COLO829 (cell line): ENCODE measurements at regions not wholly inside any gene's neighbourhood (a gene's known extent, or its start where the extent isn't known, plus 50 kb on each side); places are given as distances from the start of the nearest gene placed in this dataset.
A peak's percentile ranks its signal among the peaks of the same experiment; 100 is the strongest.
"Not testable (repeated sequence)": the region's sequence is repeated elsewhere in the genome, so short reads cannot be mapped to it uniquely, and the experiment has no call there.

Source experiments
- DNase-seq: peaks from one replicate; pipeline ENCODE4 v3.0.0; 2012; ENCODE audit warnings: low spot score

DNA sequence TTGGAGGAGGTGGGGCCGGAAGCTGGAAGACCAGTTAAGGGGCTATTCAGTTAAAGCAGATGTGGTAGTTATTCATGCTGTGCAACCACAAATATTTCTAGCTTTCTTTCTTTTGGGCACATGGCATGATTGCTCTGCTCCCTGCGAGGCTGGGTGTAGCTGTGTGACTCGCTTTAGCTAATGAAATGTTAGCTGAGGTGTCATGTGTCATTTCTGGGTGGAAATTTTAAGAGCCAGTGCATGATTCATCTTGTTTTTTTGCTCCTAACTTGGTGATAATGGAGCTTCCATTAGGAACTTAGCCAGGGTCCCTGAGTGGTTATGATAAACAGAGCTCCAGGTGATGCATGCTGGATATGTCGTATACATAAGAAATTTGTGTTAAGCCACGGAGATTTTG lies 300.6 kb downstream of the SATB1 start:
- DNase-seq: no peak

DNA sequence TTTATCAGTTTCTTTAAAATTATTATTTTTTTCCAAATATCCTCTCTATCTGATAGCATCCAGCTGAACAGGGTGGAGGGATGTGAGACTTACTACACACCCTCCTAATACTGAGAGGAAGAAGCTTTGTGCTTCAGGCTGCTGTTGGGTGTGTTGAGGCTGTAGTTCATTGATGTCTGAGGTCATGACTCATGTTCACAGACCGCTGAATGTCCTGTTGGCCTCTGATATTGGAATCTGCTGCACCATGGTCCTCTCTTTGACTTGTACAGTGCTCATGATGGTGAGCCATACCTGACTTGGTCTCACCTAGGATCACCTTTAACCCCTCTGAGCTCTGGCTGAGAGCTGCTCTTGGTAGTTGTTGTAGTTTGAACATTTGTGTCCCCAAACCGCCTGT lies 302.9 kb downstream of the SATB1 start:
- DNase-seq: no peak

DNA sequence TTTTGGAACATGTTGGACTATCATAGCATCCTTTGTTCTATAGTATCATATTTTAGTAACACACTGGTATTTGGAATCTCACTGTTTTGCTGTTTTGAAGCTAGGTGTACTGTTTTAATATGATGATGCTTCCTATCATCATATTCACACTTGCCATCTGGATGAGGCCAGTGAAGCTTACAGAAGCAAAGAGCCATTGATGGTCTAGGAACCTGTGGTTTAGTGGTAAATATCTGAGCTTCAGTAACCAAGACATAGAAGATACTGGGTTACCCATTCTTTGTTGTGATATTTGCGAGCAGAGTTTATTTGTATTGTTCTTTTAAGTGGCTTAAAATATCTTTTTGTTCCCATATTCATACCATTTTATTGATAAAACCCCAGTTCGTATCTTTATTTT lies 304.1 kb downstream of the SATB1 start:
- no peak for DNase-seq

DNA sequence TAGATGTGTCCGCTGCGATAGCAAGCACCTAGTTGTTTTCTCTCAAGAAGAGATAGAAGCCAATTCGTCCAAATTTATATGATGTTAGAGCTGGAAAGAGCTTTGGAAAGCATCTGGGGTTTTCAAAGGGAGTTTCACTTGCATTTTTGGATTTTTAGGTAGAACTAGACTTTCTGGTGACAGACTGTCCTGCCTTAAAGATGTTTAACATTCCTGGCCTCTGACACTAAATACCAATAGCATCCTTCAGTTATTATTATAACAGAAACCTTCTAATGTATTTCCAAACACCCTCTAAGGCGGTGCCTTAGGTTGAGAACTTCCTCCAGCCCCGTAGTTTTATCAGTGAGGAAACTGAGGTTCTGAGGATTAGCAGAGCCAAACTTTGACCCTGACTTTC lies 305.3 kb downstream of the SATB1 start:
- DNase-seq: no peak

DNA sequence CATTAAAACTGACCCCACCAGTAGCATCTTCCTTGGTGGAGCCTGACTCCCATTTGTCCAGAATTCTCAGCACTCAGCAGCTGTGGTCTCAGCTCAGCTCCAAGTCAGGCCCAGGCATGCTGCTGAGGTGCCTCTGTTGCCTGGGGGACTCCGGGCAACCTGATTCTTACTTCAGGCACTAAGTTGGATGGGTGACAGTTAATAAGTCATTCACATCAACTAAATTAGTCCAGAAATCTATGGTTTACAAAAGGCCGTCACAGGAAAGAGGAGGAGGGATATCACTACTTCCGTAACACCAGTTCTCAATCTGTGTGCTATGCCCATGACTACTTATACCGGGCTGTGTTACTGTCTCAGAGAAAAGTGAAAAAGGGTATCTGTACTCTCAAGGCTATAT lies 310.2 kb downstream of the SATB1 start:
- DNase-seq: no peak

DNA sequence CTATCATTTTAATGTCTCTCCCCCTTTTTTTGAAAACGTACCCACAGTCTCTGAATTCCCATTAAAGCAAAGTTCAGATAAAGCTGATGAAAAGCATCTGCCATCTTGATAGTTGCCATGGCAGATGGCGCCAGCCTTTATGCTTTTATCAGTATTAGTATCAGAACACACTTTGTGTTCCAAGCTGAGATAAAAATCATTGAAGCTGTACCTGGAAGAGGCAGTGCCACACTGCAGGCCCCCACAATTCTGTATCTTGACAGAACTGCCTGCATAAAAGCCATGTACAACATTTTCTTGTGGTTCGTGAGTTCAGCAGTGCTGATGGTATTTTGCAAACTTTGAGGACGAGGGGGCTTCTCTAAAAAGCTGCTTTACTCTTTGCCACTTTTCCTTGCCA lies 311.7 kb downstream of the SATB1 start:
- DNase-seq: no peak

DNA sequence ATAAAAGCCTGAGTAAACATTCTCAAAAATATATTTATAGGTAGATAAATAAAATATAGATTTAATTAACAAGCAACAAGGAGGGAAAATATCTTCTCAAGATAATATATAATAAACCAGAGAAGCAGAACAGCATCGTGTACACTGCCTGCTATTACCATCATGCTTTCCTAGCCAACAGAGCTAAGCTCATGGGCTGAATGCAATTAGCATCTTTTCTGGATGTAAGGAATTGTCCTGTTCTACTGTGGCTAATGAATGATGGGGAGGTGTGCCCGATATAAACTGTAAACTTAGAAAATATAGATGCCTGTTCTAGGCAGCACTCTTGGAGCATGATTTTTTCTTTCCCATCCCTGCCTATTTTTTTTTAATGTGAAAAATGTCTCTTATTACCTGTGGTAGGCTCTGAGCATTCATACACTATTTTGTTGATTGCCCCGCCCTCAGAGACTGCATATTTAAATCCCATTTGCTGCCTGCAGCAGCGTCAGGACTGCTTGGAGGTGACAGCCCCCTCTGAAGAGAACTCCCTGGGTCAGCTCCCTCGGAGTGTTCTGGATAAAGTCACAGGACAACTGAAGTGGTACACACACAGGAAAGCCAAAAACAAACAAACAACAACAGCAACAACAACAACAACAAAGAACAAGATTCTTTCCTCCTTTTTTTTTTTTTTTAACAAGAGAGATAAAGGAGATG lies 312.3 kb downstream of the SATB1 start:
- no peak for DNase-seq

DNA sequence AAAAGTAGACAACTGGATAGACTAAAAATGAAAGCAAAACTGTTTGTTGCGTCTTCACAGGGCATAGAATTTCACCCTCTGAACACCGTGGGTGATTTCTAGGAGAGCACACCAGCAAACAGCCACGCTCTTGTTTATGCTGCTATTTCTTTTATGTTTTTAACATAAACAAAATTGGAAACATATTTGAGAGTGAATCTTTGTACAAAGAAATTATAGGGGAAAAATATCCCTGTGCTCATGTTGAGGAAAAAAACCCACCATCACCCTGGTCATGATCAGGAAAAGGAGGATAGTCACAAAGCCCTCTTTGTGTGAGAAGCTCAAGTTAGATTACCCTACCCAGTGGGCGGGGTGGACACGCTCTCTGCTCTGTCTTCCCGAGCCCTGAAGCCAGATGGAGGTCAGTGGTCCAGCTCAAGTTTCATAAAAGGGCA lies 313.3 kb downstream of the SATB1 start:
- DNase-seq: peak; percentile 51

DNA sequence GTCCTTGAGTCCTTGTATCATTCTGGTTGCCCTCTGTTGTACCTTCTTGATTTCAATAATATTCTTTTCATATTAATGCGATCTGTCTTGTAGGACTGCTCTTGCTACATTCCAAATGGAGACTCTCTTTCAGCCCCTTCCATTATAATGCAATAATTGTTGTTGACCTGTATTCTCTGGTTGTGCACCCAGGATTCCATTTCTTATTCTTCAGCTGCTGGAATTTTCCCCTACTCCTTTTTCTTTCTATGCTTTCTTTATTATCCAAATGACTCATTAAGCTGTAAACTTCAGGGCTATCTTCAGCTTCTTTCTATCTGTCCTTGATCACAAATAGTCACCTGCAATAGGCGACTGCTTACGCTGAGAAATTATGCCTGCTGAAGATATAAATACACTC lies 321.5 kb downstream of the SATB1 start:
- DNase-seq: no peak

DNA sequence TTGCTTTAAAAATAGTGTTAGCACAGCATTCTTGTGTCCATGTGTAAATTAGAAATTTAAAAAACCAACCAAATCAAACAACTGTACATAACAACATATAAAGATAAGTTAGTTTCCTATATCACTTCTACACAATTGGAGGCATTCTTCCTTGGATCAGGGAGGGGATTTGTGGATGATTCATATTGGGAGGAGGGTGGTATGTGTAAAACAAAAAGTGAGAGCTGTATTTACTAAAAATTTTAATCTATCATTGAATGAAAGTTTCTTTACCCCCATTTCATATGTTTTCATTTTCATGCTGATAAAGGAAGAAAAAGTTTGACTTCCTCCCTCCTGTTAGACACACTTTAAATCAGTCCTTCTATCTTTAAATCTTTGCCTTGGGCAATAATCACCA lies 325.0 kb downstream of the SATB1 start:
- DNase-seq: peak; percentile 38

DNA sequence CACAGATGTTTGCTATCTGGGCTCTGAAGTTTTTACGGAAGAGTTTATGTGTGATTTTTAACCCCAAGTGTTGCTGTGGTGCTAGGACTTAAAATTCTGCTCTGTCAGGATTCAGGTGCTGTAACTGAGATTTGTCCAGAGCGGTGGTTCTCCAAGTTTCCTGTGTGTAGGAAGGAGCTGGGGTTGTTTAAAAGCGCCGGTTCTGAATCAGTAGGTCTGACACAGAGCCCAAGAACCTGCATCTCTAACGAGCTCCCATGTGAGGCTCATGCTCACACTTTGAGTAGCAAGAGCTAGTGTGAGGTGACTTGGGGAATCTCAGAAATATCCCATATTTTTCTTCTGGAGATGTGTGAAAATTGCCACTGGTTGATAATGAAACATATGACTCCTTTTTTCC lies 325.5 kb downstream of the SATB1 start:
- no peak for DNase-seq

DNA sequence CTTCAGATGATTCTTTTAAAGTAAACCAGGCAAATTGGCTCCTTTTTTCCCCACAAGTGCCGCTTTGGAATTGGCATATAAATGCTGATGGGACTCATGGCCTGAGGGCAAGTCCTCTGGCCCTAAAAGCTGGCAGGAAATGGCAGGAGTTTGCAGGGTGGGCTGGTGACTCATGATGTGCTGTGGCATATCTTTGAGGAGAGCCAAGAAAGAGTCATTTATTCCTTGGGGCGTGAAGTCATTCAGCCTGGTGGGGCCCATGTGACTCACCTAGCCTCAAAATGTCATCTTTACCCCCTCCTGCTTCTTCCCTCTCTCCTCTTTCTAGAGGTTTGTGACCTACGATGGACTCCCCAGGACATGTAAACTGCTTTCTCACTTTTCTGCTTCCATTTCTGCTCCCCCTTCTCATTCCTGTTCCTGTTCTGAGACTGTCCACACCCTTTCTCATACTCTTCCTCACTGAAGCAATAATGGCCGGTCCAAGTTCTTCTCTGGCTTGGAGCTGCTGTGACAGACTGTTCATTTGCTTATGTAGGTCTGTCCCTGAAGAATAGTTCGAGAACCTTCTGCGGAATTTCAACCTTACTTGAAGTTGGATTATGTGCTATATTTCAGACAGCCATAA lies 326.1 kb downstream of the SATB1 start:
- DNase-seq: peak; percentile 90

DNA sequence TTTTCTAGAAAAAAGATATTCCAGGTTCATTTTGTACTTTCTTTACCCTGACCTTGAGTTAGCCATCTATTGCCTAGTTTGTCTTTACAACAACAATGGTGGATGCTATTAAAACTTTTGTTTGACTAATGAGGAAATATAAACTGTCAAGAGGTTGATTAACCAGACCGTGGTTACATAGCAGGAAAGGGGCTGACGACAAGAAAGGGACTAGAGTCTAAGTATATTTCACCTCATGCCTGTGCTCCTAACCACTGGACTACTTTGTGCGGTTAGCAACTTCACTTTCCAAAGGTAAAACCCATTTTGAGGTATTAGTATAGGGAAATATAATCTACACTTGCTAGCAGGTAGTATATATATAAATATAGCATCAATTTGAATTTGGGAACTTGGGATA lies 327.1 kb downstream of the SATB1 start:
- no peak for DNase-seq

DNA sequence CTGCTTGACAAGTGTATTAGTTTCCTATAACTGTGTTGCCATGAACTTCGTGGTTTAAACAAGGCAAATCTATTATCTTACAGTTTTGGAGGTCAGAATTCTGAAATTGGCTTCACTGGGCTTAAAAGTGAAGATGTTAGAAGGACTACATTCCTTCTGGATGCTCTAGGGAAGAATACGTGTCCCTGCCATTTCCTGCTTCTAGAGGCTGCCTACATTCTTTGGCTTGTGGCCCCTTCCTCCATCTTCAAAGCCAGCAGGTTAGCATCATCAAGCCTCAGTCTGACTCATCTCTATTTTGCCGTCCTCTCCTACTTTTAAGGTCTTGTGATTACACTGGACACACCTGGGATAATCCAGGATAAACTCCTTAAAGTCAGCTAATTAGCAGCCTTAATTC lies 327.7 kb downstream of the SATB1 start:
- DNase-seq: no peak

DNA sequence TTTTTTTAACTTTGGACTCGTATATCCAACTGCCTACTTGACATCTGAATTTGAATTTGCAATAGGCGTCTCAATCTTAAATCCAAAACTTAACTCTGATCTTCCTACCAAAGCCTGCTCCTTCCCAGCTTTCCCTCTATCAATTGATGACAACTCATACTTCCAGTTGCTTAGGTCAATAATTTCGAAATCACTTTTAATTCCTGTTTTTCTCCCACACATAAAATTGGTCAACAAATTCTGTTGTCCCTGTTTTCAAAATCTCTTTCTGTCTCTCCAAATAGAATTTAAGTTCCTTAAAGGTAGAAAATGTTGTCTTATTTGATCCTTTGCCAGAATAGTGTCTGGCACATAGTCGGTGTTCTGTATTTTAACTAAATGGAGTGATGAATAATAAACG lies 332.4 kb downstream of the SATB1 start:
- DNase-seq: no peak

DNA sequence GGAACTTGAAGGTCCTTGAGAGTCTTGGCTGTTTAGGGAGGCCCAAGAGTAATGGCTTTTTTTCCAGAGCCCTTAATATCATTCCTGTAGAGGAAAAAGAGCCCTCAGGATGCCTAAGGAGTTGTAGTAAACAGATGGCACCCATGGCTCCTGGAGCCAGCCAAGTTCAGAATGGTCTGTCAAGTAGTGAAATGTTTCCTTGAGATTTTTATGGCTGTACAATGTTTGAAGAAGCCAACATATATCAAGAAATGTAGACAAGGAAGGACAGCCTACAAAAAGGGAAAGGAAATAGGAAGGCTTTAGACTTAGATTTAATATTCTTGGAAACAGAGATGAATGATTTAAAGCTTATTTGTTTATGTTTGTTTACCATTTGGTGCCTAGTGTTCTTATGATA lies 334.8 kb downstream of the SATB1 start:
- no peak for DNase-seq

DNA sequence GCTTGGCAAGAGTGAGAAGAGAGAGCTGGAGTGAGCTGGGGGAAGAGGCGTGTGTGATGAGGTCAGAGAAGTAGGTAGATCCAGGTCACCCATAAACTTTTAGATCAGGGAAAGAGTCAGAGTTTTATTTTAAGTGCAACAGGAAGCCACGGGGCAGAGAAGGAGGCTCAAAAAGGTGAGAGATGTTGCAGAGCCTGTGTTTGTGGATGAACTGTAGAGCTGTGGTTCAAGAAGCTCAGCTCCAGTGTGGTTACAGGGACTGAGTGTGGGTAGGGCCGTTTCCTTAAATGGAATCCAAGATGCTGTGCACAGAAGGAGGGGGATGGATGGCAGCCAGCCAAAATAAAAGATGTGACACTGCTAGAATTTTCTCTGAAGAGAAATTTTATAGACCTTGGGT lies 337.2 kb downstream of the SATB1 start:
- DNase-seq: no peak

DNA sequence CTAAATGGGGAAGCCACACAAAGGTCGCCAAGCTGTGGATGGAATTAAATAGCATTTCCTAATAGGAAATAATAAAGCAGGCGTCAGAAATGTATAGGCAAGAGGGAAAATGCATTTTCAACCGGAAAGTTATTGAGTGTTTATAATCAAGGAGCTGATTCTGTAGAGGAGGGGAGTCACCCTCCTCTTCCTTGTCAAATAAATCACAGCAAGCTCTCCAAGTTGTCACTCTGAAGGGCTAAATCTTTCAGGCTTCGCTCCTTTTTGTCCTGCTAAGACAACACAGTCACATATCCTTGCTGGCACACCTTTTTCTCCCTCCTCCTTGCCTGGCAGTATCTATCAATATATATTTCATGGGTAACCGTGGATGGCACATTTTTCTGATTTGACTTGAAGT lies 338.4 kb downstream of the SATB1 start:
- no peak for DNase-seq

DNA sequence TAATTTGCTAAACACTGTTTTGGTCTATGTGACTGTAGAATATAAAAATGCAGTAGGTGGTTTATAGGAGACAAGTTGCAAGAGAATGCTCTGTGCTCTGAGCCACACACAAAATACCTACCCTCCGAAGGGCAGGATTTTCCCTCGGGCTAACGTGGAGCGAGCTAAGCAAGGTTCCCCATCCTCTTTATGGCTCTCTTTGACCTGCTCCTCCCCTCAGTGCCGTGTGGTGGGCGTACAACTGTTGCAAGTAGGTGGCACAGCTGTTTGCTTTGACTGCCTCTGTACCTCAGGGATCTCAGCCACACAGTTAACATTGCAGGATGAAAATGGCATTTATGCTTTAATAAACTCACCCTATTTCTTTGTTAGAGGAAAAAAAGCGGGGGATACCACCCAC lies 339.1 kb downstream of the SATB1 start:
- DNase-seq: no peak

DNA sequence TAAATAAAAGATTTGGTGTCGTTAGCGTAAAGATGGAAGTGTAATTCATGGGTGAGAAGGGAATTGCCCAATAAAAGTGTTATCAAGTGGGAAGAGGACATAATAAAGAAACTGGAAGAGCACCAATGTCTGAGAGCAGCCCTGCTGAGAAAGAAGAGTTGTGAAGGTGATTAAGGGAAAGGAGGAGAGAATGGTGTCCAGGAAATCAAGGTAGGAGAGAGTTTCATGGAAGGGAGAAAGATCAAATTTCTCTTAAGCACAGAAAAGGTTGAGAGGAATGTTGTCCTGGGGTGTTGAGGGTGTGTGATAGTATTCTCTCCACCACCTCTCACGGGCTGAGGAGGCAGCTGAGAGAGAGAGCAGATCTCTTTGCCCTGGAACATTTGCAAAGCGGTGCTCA lies 339.7 kb downstream of the SATB1 start:
- no peak for DNase-seq

DNA sequence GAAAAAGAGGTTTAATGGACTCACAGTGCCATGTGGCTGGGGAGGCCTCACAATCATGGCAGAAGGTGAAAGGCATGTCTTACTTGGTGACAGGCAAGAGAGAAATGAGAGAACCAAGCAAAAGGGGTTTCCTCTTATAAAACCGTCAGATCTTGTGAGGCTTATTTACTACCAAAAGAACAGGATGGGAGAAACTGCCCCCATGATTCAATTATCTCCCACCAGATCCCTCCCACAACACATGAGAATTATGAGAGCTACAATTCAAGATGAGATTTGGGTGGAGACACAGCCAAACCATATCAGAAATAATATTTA lies 340.8 kb upstream of the TBC1D5 start:
- DNase-seq: not testable (repeated sequence)

DNA sequence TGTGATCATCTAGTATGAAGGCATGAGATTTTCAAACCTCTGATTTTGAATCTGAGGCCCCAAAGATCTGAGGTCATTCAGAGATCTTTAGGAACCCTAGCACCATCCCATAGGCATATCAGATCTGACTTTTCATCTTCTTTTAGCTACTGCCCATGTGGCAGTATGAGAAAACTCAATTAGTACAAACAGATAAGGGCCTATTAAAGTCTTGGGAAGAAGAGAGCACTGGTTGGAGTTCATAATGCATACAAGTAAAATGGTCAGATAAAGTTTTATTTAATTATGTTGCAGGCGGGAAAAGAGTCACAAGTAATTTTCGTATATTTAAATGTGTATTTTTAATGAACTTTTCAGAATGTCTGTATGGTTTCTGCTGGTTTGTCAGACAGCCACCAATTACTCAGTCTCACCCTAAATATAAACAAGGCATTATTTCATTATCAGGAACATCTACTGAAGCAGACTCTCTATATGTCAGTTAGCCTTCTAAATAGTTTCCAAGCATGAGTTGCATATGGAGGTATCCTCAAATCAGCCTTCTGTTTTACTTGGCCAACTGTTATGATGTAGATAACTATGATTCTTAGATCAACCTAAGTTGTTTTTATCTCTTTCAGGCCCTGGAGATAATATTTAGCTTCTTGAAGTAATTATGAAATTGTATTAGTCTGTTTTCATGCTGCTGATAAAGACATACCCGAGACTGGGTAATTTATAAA lies 340.3 kb upstream of the TBC1D5 start:
- no peak for DNase-seq

DNA sequence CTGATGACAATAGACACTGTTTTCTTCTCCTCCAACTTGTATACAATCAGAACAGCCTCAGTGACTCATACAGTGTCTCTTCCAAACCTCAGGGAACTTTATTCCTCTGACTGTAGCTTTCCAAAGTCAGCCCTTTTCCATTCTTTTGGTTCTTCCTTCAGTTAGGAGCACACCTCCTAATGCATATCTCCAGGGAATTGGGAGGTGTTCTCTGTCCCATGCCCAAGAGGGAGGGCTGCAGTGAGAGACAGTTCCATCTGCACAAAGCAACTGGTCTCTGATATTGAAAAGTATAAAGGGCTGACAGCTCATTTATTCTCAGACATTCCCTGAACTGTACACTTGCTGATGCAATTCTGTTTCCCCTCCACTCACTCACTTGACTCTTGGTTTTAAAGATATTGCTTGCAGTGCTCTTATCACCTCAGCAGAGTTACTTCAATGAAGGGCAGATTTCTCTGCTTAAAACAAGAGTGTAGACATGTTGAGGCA lies 337.8 kb upstream of the TBC1D5 start:
- no peak for DNase-seq

DNA sequence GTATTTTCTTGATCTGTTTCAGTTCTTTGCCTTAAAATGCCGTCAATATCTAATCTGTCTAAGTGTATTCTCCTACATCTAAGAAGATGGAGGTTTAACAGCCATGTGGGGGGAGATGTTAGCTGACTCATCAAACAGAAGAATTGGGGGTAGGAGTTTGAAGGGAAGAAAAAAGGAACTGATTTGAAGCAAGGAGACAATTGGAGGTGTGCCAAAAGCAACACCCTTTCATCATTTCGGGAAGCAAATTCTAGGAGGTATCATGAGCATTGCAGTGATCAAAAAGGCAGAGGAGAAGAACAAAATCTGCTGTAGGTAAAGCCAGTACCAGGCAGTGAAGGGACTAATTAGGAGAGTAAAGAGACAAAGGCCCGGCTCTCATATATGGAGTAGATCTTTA lies 337.3 kb upstream of the TBC1D5 start:
- DNase-seq: no peak
